Trophoblast cell (in vitro differentiated cells and primary cell): ENCODE measurements at regions not wholly inside any gene's neighbourhood (a gene's known extent, or its start where the extent isn't known, plus 50 kb on each side); places are given as distances from the start of the nearest gene placed in this dataset.
A peak's percentile ranks its signal among the peaks of the same experiment; 100 is the strongest.

Source experiments
- DNase-seq, 2 donors: peaks; one replicate each; pipeline ENCODE4 v3.0.0-alpha.2; 2016
- H2AFZ ChIP-seq: 2 replicates; pipeline ENCODE4 v1.6.1; 2013; ENCODE audit warnings: low read length, moderate library complexity, mild to moderate bottlenecking; ENCODE audit not compliant: insufficient read depth, poor library complexity
- H2AK5ac ChIP-seq: 2 replicates; pipeline ENCODE4 v1.6.1; 2013; ENCODE audit warnings: mild to moderate bottlenecking, low read length
- H2BK120ac ChIP-seq: 2 replicates; pipeline ENCODE4 v1.6.1; 2013; ENCODE audit warnings: low read length, mild to moderate bottlenecking, moderate library complexity; ENCODE audit not compliant: insufficient read depth, poor library complexity
- H2BK12ac ChIP-seq: 2 replicates; pipeline ENCODE4 v1.6.1; 2013; ENCODE audit warnings: mild to moderate bottlenecking, low read length, moderate library complexity
- H2BK5ac ChIP-seq: 2 replicates; pipeline ENCODE4 v1.6.1; 2013; ENCODE audit warnings: low read length, low read depth, moderate library complexity, mild to moderate bottlenecking; ENCODE audit not compliant: poor library complexity
- H3K14ac ChIP-seq: 2 replicates; pipeline ENCODE4 v1.6.1; 2013; ENCODE audit warnings: mild to moderate bottlenecking, low read length
- H3K18ac ChIP-seq: 2 replicates; pipeline ENCODE4 v1.6.1; 2013; ENCODE audit warnings: mild to moderate bottlenecking, low read length
- H3K23ac ChIP-seq: 2 replicates; pipeline ENCODE4 v1.6.1; 2013; ENCODE audit warnings: low read length
- H3K27ac ChIP-seq: 2 replicates; pipeline ENCODE4 v1.5.1; 2013; ENCODE audit warnings: low read depth, mild to moderate bottlenecking, inconsistent platforms, low read length, moderate library complexity
- H3K27me3 ChIP-seq: 2 replicates; pipeline ENCODE4 v1.6.1; 2013; ENCODE audit warnings: inconsistent platforms, mild to moderate bottlenecking, low read length, moderate library complexity; ENCODE audit not compliant: insufficient read depth
- H3K36me3 ChIP-seq, 2 experiments: 1 replicate in 1 of 2; 2 replicates in 1 of 2; pipeline ENCODE4 v1.6.1; 2013; ENCODE audit warnings: low read length in 2 of 2, mild to moderate bottlenecking in 2 of 2, moderate library complexity in 1 of 2; ENCODE audit not compliant: insufficient read depth in 2 of 2, control insufficient read depth in 1 of 2
- H3K4ac ChIP-seq: 2 replicates; pipeline ENCODE4 v1.6.1; 2013; ENCODE audit warnings: low read depth, mild to moderate bottlenecking, low read length, moderate library complexity
- H3K4me1 ChIP-seq, 2 experiments: 1 replicate in 1 of 2; 2 replicates in 1 of 2; pipeline ENCODE4 v1.6.1; 2013; ENCODE audit warnings: low read length in 2 of 2, mild to moderate bottlenecking in 2 of 2, moderate library complexity in 1 of 2; ENCODE audit not compliant: insufficient read depth in 2 of 2, control insufficient read depth in 1 of 2
- H3K4me2 ChIP-seq: 2 replicates; pipeline ENCODE4 v1.6.1; 2013; ENCODE audit warnings: inconsistent platforms, mild to moderate bottlenecking, low read length, moderate library complexity
- H3K4me3 ChIP-seq: 2 replicates; pipeline ENCODE4 v1.5.1; 2013; ENCODE audit warnings: mild to moderate bottlenecking, low read depth, low read length, inconsistent platforms
- H3K79me1 ChIP-seq: one replicate; pipeline ENCODE4 v1.6.1; 2013; ENCODE audit warnings: low read length
- H3K79me2 ChIP-seq: 2 replicates; pipeline ENCODE4 v1.6.1; 2013; ENCODE audit warnings: low read length, mild to moderate bottlenecking; ENCODE audit not compliant: control insufficient read depth, insufficient read depth, poor library complexity
- H3K9ac ChIP-seq: 2 replicates; pipeline ENCODE4 v1.6.1; 2013; ENCODE audit warnings: mild to moderate bottlenecking, low read length
- H3K9me3 ChIP-seq: 2 replicates; pipeline ENCODE4 v1.6.1; 2013; ENCODE audit warnings: low read depth, mild to moderate bottlenecking, control low read depth, inconsistent platforms, low read length; ENCODE audit not compliant: insufficient read depth
- H4K12ac ChIP-seq: 2 replicates; pipeline ENCODE4 v1.6.1; 2013; ENCODE audit warnings: low read depth, mild to moderate bottlenecking, low read length, moderate library complexity
- H4K8ac ChIP-seq: 2 replicates; pipeline ENCODE4 v1.6.1; 2013; ENCODE audit warnings: low read depth, mild to moderate bottlenecking, low read length, moderate library complexity
- H4K91ac ChIP-seq: one replicate; pipeline ENCODE4 v1.6.1; 2013; ENCODE audit warnings: low read depth, mild to moderate bottlenecking, low read length, moderate library complexity
- WGBS: extraction: QIAGEN DNeasy Blood & Tissue Kit; methylation state at CpG from one replicate; pipeline ENCODE4 v1.1.7; 2013; ENCODE audit warnings: missing lambda C conversion rate; ENCODE audit not compliant: insufficient read length, insufficient coverage; ENCODE audit errors: extremely low coverage; 5-methylcytosine and 5-hydroxymethylcytosine counted together

GRCh38 chrX:63058204-63058603 lies 292.9 kb downstream of the SPIN4 start:
- Histone ChIP-seq H2BK120ac (no peak overlapping the region), H4K8ac (no peak overlapping the region), H3K27me3 (no peaks in the 10 kb centered on the region), H2BK12ac (no peak overlapping the region), H3K9me3 (peaks cover 8% of the 10 kb centered on the region), H4K12ac (no peak overlapping the region), H2AFZ (no peak overlapping the region), H3K4me2 (no peak overlapping the region), H3K4ac (no peak overlapping the region), H3K9ac (no peak overlapping the region), H3K36me3 (no peaks in the 10 kb centered on the region), H2BK5ac (no peak overlapping the region), H3K79me2 (no peaks in the 10 kb centered on the region), H3K79me1 (no peaks in the 10 kb centered on the region), H3K27ac (no peak overlapping the region), H3K23ac (no peak overlapping the region), H4K91ac (no peak overlapping the region), H3K14ac (no peak overlapping the region), H3K4me3 (no peak overlapping the region), H3K18ac (no peak overlapping the region), H3K4me1 (no peaks in the 10 kb centered on the region), H2AK5ac (no peak overlapping the region)
- no peak for DNase-seq
- WGBS: no CpG with 5 or more reads among the region's 2 CpGs

- no peaks in the 10 kb centered on the region for H3K79me2 ChIP-seq
- no peak overlapping the region for H2AK5ac ChIP-seq
- WGBS: no CpG with 5 or more reads among the region's 2 CpGs
These were observed 300.9 kb downstream of the SPIN4 start for GRCh38 chrX:63050225-63050624.

DNA sequence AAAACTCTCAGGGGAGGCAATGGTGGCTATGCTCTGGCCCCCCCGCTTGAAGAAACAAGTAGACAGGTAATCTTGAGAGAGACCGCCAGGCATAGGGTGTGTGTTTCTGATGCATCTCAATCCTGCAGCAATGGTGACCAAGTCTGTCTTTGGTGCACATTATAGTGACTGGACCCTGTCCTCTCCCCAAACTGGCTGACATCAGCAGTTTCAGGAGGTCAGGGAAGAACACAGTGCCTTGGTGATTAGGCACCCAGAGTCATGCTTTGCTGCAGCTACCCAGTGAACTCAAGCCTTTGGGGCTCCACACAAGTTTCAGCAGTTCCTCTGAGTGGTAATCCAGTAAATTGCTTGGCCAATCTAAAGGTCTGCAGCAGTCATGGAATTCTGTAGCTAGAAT lies 318.3 kb downstream of the SPIN4 start:
- Histone ChIP-seq H3K27me3 (no peaks in the 10 kb centered on the region), H2AK5ac (no peak overlapping the region), H3K9ac (no peak overlapping the region), H4K12ac (no peak overlapping the region), H3K36me3 (no peaks in the 10 kb centered on the region), H3K27ac (no peak overlapping the region), H3K4me3 (no peak overlapping the region), H4K8ac (no peak overlapping the region), H2AFZ (no peak overlapping the region), H4K91ac (no peak overlapping the region), H2BK5ac (no peak overlapping the region), H3K79me2 (no peaks in the 10 kb centered on the region), H3K4ac (no peak overlapping the region), H3K23ac (no peak overlapping the region), H3K18ac (no peak overlapping the region), H3K4me1 (no peaks in the 10 kb centered on the region), H3K9me3 (peaks cover 3% of the 10 kb centered on the region), H2BK12ac (no peak overlapping the region), H3K4me2 (no peak overlapping the region), H3K14ac (no peak overlapping the region), H3K79me1 (no peaks in the 10 kb centered on the region), H2BK120ac (no peak overlapping the region)
- WGBS: no CpG with 5 or more reads among the region's 2 CpGs
- no peak for DNase-seq

More at GRCh38 chrX:63050225-63050624, 300.9 kb downstream of the SPIN4 start:
- Histone ChIP-seq H3K18ac (no peak overlapping the region), H3K9ac (no peak overlapping the region), H3K4me3 (no peak overlapping the region), H3K36me3 (no peaks in the 10 kb centered on the region), H3K27me3 (no peaks in the 10 kb centered on the region), H3K4me1 (no peaks in the 10 kb centered on the region), H4K91ac (no peak overlapping the region), H3K4ac (no peak overlapping the region), H2AFZ (no peak overlapping the region), H3K79me1 (no peaks in the 10 kb centered on the region), H3K4me2 (no peak overlapping the region), H3K14ac (no peak overlapping the region), H2BK5ac (no peak overlapping the region), H3K23ac (no peak overlapping the region), H2BK120ac (no peak overlapping the region), H4K8ac (no peak overlapping the region), H4K12ac (no peak overlapping the region), H2BK12ac (no peak overlapping the region), H3K9me3 (no peaks in the 10 kb centered on the region), H3K27ac (no peak overlapping the region)
- peak in 1 of 2 donors; percentile 19 for DNase-seq

DNA sequence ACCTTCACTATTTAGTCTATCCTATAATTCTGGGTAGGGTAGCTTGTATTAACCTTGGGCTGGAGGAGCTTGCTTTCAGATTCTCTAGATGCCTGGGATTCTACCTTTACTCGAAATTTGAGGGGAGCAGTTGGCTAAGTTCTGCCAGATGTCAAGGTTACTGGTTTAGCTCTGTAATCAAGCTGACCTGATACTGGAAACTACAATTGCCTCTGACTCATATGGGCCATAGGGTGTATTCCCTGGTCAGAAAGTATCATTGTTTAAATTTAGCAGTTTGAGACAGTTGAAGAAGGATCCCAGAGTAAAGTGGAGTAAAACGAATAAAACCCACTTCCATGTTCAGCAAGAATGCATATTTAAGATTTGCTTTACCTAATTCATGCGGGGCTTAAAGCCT lies 337.6 kb downstream of the SPIN4 start:
- Histone ChIP-seq H4K91ac (no peak overlapping the region), H3K23ac (no peak overlapping the region), H3K9me3 (peaks cover 8% of the 10 kb centered on the region), H3K27ac (no peak overlapping the region), H3K4me1 (no peaks in the 10 kb centered on the region), H2AK5ac (no peak overlapping the region), H2BK12ac (no peak overlapping the region), H3K36me3 (no peaks in the 10 kb centered on the region), H2AFZ (no peak overlapping the region), H3K27me3 (no peaks in the 10 kb centered on the region), H2BK5ac (no peak overlapping the region), H3K4ac (no peak overlapping the region), H3K4me3 (no peak overlapping the region), H3K4me2 (no peak overlapping the region), H3K18ac (no peak overlapping the region), H3K79me1 (no peaks in the 10 kb centered on the region), H2BK120ac (no peak overlapping the region), H3K79me2 (no peaks in the 10 kb centered on the region), H4K12ac (no peak overlapping the region), H4K8ac (no peak overlapping the region), H3K14ac (no peak overlapping the region), H3K9ac (no peak overlapping the region)
- DNase-seq: no peak
- WGBS: no CpG with 5 or more reads among the region's 3 CpGs
